Progenitor cell of endocrine pancreas (in vitro differentiated cells): ENCODE measurements at regions not wholly inside any gene's neighbourhood (a gene's known extent, or its start where the extent isn't known, plus 50 kb on each side); places are given as distances from the start of the nearest gene placed in this dataset.

Experiments used
- DNase-seq: peaks from one replicate; pipeline ENCODE4 v3.0.0; 2021; ENCODE audit warnings: low spot score; ENCODE audit not compliant: unreplicated experiment
- H3K27ac Mint-ChIP-seq: 2 replicates; pipeline ENCODE4 v1.8.0; 2021; ENCODE audit warnings: mild to moderate bottlenecking, moderate library complexity, mixed read lengths
- H3K27me3 Mint-ChIP-seq: 2 replicates; pipeline ENCODE4 v1.8.0; 2021; ENCODE audit warnings: mixed read lengths
- H3K36me3 Mint-ChIP-seq: 2 replicates; pipeline ENCODE4 v1.8.0; 2022; ENCODE audit warnings: mixed read lengths; ENCODE audit not compliant: insufficient read depth
- H3K4me1 Mint-ChIP-seq: 2 replicates; pipeline ENCODE4 v1.8.0; 2021; ENCODE audit warnings: low read depth, mixed read lengths
- H3K4me3 Mint-ChIP-seq: 2 replicates; pipeline ENCODE4 v1.8.0; 2021; ENCODE audit warnings: low read depth, mild to moderate bottlenecking, moderate library complexity, mixed read lengths
- H3K9me3 Mint-ChIP-seq: 2 replicates; pipeline ENCODE4 v1.8.0; 2021; ENCODE audit warnings: low read depth, mixed read lengths
- TF ChIP-seq, protein P1 (sequence below): fragments of 200-600 bp; sonication (generic); IDR thresholded peaks from one replicate; pipeline ENCODE4 v1.5.0; 2021; ENCODE audit warnings: antibody characterized with exemption, mild to moderate bottlenecking; ENCODE audit not compliant: unreplicated experiment

DNA sequence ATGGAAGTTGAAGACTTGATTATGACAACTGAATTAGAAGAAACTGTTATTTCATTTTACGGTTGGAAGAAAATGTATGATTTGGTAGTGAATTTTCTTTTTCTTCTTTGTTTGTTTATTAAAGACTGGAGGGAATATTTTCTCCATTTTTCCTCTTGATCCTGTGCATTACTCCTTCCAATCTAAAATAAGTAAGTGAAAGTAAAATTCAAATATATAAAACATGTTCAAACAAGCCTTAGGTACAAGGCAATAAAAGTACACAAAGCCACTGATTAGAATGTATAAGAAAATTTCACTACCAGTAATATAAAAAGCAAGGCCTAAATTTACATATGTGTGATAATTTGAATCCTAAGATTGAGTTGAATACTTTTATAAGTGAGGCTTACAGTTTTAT lies 181.2 kb upstream of the MME start:
- H3K27ac Mint-ChIP-seq, result no peak overlapping the region
- TF ChIP-seq, protein P1, sequence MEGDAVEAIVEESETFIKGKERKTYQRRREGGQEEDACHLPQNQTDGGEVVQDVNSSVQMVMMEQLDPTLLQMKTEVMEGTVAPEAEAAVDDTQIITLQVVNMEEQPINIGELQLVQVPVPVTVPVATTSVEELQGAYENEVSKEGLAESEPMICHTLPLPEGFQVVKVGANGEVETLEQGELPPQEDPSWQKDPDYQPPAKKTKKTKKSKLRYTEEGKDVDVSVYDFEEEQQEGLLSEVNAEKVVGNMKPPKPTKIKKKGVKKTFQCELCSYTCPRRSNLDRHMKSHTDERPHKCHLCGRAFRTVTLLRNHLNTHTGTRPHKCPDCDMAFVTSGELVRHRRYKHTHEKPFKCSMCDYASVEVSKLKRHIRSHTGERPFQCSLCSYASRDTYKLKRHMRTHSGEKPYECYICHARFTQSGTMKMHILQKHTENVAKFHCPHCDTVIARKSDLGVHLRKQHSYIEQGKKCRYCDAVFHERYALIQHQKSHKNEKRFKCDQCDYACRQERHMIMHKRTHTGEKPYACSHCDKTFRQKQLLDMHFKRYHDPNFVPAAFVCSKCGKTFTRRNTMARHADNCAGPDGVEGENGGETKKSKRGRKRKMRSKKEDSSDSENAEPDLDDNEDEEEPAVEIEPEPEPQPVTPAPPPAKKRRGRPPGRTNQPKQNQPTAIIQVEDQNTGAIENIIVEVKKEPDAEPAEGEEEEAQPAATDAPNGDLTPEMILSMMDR, result no peak
- H3K4me1 Mint-ChIP-seq, result no peaks in the 10 kb centered on the region
- no peaks in the 10 kb centered on the region for H3K27me3 Mint-ChIP-seq
- no peaks in the 10 kb centered on the region for H3K36me3 Mint-ChIP-seq
- H3K4me3 Mint-ChIP-seq, result no peak overlapping the region
- DNase-seq, result no peak
- H3K9me3 Mint-ChIP-seq, result peaks cover 6% of the 10 kb centered on the region

DNA sequence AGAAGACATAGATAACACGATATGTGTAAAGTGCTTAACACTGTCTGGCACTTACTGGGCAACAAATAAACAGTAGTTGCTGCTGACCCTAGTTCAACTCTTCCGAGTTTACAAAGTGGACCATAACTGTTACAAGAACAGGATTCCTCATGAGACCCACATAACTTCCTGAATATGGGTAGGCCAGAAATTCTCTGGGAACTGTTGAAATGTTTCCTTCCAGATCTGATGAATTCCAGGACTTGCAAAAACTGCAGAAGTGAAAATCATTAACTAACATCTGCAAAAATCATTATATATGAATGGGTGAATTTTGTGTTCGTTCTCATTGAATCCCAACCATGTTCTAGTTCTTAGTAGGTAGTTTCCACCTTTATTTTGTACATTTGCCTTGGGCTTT lies 181.7 kb upstream of the MME start:
- Mint-ChIP-seq H3K36me3 (no peaks in the 10 kb centered on the region), H3K4me1 (no peaks in the 10 kb centered on the region), H3K4me3 (no peak overlapping the region), H3K9me3 (peaks cover 6% of the 10 kb centered on the region), H3K27ac (no peak overlapping the region), H3K27me3 (no peaks in the 10 kb centered on the region)
- DNase-seq, result no peak
- TF ChIP-seq, protein P1, result no peak

DNA sequence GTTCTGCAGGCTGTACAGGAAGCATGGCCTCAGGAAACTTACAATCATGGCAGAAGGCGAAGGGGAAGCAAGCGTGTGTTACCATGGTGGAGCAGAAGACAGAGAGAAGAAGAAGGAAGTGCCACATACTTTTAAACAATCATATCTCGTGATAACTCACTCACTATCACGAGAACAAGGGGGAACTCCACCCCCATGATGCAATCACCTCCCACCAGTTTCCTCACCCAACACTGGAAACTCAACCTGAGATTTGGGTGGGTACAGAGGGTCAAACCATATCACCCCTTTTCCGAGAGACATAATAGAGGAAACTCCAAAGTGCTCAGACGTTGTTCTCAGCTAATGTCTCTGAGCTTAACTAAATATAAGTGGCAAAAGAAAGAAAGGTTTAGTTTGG lies 186.3 kb upstream of the MME start:
- TF ChIP-seq, protein P1, result no peak
- Mint-ChIP-seq H3K4me3 (no peak overlapping the region), H3K9me3 (peaks cover 6% of the 10 kb centered on the region), H3K4me1 (no peaks in the 10 kb centered on the region), H3K27ac (no peak overlapping the region), H3K27me3 (no peaks in the 10 kb centered on the region), H3K36me3 (no peaks in the 10 kb centered on the region)
- DNase-seq, result no peak

DNA sequence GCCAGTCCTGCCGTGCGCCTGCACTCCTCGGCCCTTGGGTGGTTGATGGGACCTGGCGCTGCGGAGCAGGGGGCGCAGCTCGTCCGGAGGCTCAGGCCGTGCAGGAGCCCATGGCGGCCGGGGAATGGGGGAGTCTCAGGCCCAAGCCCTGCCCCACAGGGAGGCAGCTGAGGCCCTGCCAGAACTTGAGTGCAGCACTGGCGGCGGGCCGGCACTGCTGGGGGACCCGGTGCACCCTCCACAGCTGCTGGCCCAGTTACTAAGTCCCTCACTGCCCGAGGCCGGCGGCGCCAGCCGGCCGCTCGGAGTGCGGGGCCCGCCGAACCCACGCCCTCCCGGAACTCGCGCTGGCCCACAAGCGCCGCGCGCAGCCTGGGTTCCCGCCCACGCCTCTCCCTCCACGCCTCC lies 190.9 kb upstream of the MME start:
- no peaks in the 10 kb centered on the region for H3K4me1 Mint-ChIP-seq
- no peak overlapping the region for H3K4me3 Mint-ChIP-seq
- no peak for DNase-seq
- no peak overlapping the region for H3K27ac Mint-ChIP-seq
- H3K36me3 Mint-ChIP-seq, result no peaks in the 10 kb centered on the region
- TF ChIP-seq, protein P1, result no peak
- H3K9me3 Mint-ChIP-seq, result no peaks in the 10 kb centered on the region
- H3K27me3 Mint-ChIP-seq, result no peaks in the 10 kb centered on the region

DNA sequence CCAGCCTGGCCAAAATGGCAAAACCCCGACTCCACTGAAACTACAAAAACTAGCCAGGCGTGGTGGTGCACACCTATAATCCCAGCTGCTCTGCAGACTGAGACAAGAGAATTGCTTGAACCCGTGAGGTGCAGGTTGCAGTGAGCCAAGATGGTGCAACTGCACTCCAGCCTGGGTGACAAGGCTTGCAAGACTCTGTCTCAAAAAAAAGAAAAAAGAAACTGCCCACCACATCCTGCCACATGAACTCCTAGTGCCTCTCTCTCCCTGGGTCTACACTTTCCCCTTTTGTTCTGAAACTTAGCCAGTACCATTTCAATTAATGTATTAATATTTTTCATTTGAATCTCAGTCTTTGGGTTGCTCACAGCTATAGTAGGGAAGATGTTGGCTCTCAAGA lies 192.2 kb upstream of the MME start:
- Mint-ChIP-seq H3K27ac (no peak overlapping the region), H3K9me3 (no peaks in the 10 kb centered on the region), H3K36me3 (no peaks in the 10 kb centered on the region), H3K27me3 (no peaks in the 10 kb centered on the region), H3K4me3 (no peak overlapping the region), H3K4me1 (no peaks in the 10 kb centered on the region)
- DNase-seq, result no peak
- TF ChIP-seq, protein P1, result no peak

DNA sequence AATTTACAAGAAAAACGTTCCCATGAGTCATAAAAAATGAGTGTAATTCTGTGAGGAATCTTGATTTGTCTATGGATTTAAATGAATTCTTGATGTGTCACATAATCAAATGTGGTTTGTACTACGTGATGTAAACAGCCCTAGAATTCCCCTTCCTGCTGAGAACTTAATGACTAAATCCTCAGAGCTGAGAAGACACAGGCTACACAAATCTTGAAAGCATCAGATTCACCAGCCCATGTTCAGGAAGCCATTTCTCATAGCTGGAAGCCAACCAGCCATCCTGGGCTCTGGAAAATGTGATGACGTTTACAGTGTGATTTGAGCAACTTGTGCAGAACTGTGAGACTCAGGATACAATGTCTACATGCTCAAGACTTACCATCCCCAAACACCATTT lies 193.7 kb upstream of the MME start:
- Mint-ChIP-seq H3K27me3 (no peaks in the 10 kb centered on the region), H3K4me3 (no peak overlapping the region), H3K36me3 (no peaks in the 10 kb centered on the region), H3K4me1 (no peaks in the 10 kb centered on the region), H3K9me3 (no peaks in the 10 kb centered on the region), H3K27ac (no peak overlapping the region)
- TF ChIP-seq, protein P1, result no peak
- DNase-seq, result no peak
